Left lobe of liver (tissue), 2 donors: ENCODE measurements at regions not wholly inside any gene's neighbourhood (a gene's known extent, or its start where the extent isn't known, plus 50 kb on each side); places are given as distances from the start of the nearest gene placed in this dataset.

Experiments
- ATAC-seq: fragments of 200-7000 bp; cut with Tn5 transposase; one replicate; pipeline ENCODE4 v1.9.1; 2020; ENCODE audit warnings: mild to moderate bottlenecking, moderate library complexity
- DNase-seq: peaks from one replicate; pipeline ENCODE4 v3.0.0-alpha.2; 2020; ENCODE audit warnings: low spot score
- donor health status: DM: no; HTN: no; CAD: no; lungs with moderate emphysema.
- donor health status: DM: no; HTN: yes; CAD: no.

DNA sequence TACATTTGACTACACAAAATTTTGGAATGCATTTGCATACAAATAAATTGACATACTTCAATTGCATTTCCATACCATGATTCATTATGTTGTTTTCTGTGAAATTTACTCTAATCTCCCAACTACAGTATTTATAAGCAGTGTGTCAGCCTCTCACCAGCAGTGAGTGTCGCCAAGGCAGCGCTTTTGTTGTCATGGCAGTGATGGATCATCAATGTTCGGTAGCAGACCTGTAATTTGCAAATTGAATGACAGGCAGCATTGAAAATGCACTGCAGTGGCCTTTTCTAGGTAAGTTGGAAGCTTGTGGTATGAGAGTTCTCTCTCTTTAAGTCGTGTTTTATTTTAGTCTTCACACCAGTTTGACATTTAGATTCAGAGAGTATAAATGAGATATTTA is 534.1 kb downstream of the PCDH17 start:
- no peak for DNase-seq
- ATAC-seq, result no peak

- no peak for DNase-seq
- no peak for ATAC-seq
These were observed 549.6 kb downstream of the PCDH17 start for GRCh38 chr13:58181111-58181510.

GRCh38 chr13:58187881-58188280 is 556.3 kb downstream of the PCDH17 start:
- ATAC-seq (no peak), DNase-seq (no peak)

- DNase-seq, result no peak
- ATAC-seq, result peak; percentile 29
These were observed 559.0 kb downstream of the PCDH17 start for GRCh38 chr13:58190577-58190976.

DNA sequence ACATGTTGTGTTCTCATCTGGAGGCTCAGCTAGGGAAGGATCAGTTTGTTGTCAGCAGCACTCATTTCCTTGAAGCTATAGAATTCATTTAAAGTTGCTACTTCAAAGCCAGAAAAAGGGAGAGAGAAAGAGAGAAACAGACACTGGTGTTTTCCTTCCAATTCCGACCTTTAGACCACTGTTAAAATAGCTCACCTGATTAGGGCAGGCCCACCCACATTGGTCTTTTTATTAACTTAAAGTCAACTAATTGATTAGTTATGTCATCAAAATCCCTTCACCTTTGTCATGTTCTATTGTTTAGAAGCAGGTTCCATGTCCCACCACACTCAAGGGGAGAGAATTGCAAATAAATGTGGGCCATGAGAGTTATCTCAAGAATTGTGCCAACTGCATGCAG is 560.2 kb downstream of the PCDH17 start:
- no peak for ATAC-seq
- DNase-seq, result no peak

- ATAC-seq (no peak), DNase-seq (no peak)
These were observed 570.6 kb downstream of the PCDH17 start for GRCh38 chr13:58202099-58202498.

DNA sequence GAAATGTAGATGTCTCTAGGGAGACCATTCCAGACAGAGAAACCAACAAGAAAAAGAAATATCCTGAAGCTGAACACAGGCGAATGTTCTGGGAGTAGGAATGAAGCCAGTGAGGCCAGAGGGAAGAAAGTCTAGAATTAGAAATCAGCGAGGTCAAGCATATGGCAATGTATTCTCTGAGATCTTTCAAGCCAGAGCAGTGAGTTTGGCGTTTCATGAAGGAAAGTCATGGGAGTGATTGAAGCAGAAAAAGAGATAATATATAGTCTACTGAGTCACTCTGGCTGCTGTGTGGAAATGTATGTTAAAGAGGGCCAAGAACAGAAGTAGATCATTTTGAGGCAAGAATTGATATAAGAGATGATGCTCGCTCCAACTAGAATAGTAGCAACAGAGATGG is 576.0 kb downstream of the PCDH17 start:
- DNase-seq (no peak), ATAC-seq (no peak)

DNA sequence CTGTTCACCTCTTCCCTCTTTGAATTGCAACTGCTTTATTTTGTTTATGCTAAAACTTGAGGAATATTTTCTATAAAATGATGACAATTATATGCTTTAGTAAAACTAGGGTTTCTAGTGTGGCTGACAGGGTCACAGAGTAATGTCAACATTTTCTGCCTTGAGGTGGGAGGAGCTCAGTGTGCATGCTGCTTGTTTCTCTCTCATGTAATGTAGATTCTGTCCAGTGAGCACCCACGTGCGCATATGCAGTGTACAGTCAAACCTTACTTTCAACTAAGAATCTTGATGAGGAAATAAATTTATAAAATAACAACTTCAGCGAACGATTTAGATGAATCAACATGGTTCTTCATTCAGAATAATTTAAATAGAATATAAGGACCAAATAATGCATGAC is 603.9 kb downstream of the PCDH17 start:
- ATAC-seq (no peak), DNase-seq (no peak)

DNA sequence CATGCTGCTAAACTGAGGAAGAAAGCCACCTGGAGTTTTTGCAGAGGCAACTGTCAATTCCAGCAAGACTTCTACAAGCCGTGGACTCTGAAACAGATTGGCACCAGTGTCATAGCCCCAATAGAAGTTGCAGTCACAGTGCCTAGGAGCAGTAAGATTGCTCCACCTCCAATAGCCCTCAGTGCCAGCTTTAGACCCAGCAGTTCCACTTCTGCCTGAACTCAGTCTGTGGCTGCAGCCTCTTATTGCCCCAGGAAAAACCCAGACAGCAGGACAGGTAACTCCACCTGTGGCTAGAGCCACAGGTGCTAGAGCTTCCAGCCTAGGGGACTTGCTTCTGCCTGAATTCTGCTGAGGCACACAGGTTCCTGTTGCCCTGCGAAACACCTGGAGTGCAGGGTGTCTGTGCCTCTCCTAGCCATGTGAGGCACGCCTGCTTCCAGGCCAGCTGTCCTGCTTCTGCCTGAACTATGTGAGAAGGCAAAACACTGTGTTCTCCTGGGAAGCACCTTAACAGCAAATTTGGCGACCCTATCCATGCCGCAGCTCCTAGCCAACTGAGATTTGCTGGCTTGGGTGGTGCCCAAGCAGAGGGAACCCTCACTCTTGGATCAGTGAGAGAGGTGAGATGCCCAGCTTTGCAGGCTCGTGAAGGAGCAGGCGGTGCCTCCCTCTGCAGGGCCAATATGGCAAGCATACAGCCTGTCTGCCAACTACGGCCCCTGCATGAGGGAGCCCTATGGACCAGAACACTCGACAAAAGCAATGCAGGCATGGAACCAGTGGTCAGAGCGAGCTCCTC is 607.6 kb downstream of the PCDH17 start:
- DNase-seq (no peak), ATAC-seq (no peak)

GRCh38 chr13:58239774-58240268 is 608.3 kb downstream of the PCDH17 start:
- ATAC-seq, result no peak

DNA sequence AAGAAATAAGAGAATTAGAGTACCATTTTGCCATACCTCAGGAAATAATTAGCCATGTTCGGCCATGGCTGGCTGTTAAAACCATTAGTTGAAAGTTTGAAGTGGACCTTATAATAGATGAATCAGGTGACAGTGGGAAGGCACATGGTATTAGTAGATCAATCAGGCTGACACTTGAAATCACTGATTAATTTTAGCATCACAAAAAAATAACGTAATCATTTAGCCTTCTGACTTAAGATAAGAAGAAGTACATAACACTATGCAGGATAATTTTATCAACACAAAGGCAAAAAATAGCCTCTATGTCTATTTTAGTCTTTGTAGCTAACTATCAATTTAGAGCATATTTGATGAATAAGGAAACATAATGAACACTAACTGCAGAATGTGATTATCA is 615.5 kb downstream of the PCDH17 start:
- no peak for ATAC-seq

More at GRCh38 chr13:58239774-58240268, 608.3 kb downstream of the PCDH17 start:
- DNase-seq, result no peak

DNA sequence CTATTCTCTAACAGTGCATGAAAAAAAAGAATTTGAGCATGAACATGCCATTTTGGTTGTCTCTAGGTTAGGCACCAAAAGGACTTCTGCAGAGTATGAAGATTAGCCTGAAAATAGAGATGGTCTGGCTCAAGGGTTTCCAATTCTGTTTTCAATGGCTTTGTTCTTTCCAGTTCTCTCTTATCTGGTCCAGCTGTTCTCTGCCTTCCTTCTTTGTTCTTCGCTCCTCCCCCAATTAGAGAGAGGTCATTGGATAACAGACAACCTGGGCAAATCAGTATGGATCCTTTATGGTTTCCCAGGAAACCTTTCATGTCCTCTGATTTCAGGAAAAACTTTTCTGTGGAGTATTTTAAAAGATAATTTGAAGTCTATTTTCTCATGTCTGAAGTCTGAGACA is 623.4 kb downstream of the PCDH17 start:
- DNase-seq, result no peak
- no peak for ATAC-seq

More for the DNA sequence above, 615.5 kb downstream of the PCDH17 start:
- no peak for DNase-seq

DNA sequence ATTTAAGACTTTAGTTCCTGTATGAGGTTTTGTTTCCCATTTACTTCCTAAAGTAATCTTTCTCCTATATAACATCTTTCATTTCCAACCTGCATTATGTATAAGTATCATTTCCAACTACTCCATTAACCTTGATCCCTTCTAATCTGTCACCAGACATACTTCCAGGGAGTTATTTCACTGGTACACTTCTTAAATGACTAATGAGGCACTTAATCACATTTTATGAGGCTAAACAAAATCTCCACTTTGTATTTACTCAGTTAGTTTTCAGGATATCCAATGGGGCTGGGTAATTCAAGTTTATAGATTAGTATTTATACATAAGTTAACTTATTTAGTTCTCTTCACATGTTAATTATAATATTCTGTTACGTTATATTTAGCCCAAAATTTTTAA is 634.7 kb downstream of the PCDH17 start:
- DNase-seq (no peak), ATAC-seq (no peak)

DNA sequence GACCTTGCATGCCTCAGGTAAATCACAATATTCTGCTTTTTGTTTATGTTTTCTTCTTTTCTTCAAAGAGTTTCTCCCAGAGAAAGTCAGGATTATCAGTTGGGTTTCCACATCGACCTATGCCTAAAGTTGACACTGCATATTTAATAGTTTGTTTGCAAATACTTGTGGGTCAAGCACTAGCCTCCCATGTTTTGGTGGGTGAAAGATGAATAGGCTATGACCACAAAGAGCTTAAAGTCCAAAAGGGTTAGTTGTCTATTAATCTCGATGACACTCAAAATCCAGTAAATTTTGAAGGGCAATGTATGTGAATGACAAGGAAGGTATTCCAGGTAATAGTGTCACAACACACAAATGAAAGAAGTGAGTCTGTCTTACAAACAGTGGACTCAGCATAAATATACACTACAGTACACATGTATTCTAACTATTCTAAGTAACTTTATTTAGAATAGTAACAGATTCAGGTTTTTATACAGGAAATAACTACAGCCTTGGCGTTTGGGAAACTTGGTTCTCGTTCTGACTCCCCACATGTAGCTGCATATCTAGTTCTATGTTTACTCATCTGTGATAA is 667.1 kb downstream of the PCDH17 start:
- DNase-seq, result no peak
- peak; percentile 29 for ATAC-seq

GRCh38 chr13:58300224-58300623 is 668.7 kb downstream of the PCDH17 start:
- DNase-seq (no peak), ATAC-seq (no peak)

DNA sequence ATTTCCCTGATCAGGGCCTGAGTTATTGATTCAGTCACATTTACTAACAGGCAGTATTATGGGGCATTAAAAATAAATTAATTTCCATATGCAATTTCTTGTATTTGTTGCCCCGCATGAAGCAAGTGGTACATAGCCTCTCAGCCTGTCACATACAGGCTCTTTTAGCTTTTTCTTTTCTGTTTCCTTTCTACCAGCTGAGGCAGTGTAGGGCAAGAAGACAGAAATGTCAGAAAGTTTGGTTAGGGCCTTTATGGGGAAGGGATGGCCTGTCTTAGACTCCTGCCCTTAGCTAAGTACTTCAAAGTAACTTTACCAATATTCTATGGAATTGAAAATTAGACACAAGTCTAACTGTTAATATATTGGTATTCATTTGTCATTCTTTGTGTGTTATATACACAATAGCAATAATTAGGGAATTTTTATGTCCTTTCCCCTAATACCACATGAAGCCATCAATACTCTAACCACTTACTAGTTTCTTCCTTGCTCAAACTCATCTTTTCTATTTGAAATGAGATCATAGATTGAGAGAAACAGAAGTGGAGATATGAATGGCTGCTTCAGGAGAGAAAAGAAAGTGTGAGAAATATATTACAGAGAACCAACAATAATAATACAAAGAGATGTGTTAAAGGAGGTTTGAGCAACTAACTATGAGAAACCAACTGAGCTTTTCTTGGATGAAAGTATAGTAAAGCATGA is 669.6 kb downstream of the PCDH17 start:
- no peak for DNase-seq
- no peak for ATAC-seq

- DNase-seq (peak; percentile 67), ATAC-seq (peak; percentile 93)
These were observed 670.8 kb downstream of the PCDH17 start for GRCh38 chr13:58302349-58302748.

DNA sequence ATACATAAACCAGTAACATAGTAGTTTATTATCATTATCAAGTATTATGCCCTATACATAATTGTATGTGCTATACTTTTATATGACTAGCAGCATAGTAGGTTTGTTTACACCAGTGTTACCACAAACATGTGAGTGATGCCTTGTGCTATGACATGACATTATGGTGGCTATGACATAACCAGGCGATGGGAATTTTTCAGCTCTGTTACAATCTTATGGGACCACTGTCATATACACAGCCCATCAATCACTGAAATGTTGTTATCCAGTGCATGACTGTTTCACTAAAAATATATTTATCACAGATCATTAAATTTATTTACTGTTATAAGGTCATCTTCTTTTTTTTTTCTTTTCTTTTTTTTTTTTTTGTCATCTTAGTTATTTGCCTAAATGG is 674.5 kb downstream of the PCDH17 start:
- no peak for ATAC-seq

GRCh38 chr13:58313219-58313618 is 681.7 kb downstream of the PCDH17 start:
- DNase-seq (no peak), ATAC-seq (no peak)

More for the DNA sequence above, 674.5 kb downstream of the PCDH17 start:
- no peak for DNase-seq

DNA sequence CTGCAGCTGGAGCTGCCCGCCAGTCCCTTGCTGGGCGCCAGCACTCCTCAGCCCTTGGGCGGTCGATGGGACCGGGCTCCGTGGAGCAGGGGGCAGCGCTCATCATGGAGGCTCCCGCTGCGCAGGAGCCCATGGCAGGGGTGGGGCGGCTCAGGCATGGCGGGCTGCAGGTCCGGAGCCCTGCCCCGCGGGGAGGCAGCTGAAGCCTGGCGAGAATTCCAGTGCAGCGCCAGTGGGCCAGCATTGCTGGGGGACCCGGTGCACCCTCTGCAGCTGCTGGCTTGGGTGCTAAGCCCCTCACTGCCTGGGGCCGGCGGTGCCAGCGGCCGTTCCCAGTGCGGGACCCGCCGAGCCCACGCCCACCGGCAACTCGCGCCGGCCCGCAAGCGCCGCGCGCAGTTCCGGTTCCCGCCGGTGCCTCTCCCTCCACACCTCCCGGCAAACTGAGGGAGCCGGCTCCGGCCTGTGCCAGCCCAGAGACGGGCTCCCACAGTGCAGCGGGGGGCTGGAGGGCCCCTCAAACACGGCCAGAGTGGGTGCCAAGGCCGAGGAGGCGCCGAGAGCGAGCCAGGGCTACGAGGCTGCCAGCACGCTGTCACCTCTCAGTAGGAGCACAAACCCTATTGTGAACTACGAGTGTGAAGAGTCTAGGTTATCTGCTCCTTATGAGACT is 687.1 kb downstream of the PCDH17 start:
- DNase-seq, result no peak
- ATAC-seq, result no peak

DNA sequence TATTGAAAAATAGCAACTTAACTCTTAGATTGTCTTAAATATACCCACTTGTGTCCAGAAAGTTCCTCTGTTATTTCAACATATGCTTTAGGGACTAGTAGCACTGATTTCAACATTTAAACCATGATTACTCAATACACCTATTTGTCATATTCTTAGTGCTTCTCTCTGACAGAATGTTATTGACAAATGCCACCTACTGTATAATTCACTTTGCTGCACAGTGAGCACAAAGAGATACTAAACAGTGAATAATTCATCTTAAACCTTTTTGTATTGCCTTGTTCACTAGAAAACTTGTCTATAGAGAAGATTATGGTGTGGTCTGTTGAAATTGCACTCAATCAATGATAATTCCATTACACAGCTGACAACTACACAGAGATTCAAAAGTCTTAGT is 692.6 kb downstream of the PCDH17 start:
- DNase-seq (no peak), ATAC-seq (peak; percentile 96)
